LNCaP clone FGC (cell line): ENCODE measurements at regions not wholly inside any gene's neighbourhood (a gene's known extent, or its start where the extent isn't known, plus 50 kb on each side); places are given as distances from the start of the nearest gene placed in this dataset.

ENCODE experiments used
- DNase-seq: peaks from one replicate; pipeline ENCODE4 v3.0.0-alpha.2; 2011; ENCODE audit warnings: low read depth
- H3K4me3 ChIP-seq: 2 replicates; pipeline ENCODE4 v1.5.1; 2011; ENCODE audit warnings: mild to moderate bottlenecking, low read depth, low read length, control low read depth
- TF ChIP-seq, protein P1 (sequence below): IDR thresholded peaks from 2 replicates; pipeline ENCODE4 v1.5.1; 2012; ENCODE audit warnings: mild to moderate bottlenecking; ENCODE audit not compliant: control insufficient read depth, insufficient read depth; ENCODE audit errors: extremely low read depth

DNA sequence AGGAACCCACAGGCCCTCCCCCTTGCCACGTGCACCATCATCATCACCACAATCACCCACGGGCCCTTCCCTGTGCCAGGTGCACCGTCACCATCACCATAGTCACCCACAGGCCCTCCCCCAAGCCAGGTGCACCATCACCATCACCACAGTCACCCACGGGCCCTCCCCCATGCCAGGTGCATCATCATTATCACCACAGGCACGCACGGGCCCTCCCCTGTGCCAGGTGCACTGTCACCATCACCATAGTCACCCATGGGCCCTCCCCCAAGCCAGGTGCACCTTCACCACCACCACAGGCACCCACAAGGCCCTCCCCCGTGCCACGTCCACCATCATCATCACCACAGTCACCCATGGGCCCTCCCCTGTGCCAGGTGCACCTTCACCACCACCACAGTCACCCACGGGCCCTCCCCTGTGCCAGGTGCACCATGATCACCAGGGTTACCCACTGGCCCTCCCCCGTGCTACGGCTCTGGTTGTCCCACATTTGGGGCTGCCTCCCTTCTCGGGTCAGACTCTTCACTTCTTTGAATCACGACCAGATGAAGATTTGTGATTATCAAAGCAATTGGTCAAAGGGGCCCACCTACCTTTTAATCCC lies 69.1 kb upstream of the OLFM1 start:
- no peak for DNase-seq
- TF ChIP-seq, protein P1, sequence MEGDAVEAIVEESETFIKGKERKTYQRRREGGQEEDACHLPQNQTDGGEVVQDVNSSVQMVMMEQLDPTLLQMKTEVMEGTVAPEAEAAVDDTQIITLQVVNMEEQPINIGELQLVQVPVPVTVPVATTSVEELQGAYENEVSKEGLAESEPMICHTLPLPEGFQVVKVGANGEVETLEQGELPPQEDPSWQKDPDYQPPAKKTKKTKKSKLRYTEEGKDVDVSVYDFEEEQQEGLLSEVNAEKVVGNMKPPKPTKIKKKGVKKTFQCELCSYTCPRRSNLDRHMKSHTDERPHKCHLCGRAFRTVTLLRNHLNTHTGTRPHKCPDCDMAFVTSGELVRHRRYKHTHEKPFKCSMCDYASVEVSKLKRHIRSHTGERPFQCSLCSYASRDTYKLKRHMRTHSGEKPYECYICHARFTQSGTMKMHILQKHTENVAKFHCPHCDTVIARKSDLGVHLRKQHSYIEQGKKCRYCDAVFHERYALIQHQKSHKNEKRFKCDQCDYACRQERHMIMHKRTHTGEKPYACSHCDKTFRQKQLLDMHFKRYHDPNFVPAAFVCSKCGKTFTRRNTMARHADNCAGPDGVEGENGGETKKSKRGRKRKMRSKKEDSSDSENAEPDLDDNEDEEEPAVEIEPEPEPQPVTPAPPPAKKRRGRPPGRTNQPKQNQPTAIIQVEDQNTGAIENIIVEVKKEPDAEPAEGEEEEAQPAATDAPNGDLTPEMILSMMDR, result no peak
- no peak overlapping the region for H3K4me3 ChIP-seq

DNA sequence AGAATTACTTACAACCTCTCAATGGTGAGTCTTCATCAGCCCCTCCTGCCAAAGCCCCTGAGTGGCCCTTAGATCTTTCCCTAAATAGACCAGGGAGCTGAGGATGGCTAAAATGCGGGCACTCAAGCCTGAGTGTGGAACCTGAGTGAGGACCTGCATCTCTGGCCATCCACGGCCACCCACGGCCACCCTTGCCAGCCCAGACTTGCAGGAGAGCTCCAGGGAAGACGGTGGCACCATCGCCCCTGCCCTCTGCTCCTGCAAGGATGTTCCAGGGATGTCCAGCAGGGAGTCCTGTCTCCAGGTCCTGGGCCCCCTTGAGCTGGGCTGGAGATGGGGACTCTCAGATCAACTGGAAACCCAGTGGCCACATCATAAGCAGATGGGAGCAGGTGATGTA lies 68.2 kb upstream of the OLFM1 start:
- TF ChIP-seq, protein P1, result no peak
- H3K4me3 ChIP-seq, result no peak overlapping the region
- no peak for DNase-seq

DNA sequence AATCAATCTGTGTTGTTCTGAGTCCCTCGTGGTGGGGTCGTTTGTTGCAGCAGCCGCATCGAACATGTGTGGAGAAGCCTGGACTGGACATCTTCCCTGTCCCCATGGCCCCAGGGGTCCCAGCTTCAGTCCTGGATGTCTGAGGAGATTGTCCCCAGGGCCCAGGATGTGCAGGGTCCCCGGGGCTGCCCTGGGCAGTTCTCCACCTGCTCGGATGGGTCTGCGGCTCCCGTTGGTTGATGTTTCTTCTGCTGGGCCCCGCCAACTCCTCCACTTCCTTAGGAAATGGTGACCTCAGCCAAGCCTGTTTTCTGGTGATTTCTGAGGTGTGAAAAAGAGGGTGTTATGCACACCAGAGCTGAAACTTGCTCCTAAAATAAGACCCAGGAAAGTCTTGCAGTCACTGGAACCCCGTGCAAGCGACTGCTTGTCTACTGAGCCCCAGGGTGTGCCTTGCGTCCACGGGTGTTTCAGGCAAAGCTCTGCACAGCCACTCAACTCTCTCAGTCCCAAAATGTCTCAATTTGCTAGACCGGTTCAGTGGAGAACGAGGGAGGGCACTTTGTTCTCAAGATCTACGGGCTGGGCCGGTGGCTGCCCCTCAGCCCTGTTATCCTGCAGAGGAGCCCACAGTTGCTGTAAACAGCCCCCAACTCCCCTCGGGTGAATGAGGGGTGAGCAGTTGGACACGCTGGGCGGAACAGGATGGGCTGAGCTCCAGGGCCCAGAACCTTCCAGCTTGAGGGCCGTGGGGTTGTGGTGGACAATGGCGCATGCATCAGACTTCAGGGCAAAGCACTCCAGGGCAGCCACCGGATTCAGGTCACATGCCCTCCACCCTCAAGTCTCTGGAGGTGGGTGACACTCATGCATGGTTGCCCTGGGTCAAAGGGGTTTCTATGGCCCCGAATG lies 66.7 kb upstream of the OLFM1 start:
- no peak overlapping the region for H3K4me3 ChIP-seq
- no peak for DNase-seq
- TF ChIP-seq, protein P1, result no peak

DNA sequence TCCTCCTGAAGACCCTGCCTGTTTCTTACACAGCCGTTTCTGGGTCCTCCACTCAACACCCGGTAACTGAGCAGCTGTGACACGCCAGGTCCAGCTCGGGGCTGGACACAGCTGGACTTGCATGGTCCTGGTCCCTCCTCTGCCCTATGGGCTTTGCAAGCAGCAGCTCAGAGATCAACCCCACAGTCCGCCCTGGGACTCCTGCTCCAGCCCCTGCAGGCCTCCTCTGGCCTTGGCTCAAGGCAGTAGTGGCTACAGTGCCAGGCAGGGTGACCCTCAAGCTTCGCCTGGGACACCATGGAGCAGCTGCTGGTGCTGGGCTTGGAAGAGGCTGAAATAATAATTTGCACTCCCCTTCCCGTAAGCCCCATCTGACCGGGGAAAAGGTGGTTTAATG lies 66.1 kb upstream of the OLFM1 start:
- H3K4me3 ChIP-seq, result no peak overlapping the region

DNA sequence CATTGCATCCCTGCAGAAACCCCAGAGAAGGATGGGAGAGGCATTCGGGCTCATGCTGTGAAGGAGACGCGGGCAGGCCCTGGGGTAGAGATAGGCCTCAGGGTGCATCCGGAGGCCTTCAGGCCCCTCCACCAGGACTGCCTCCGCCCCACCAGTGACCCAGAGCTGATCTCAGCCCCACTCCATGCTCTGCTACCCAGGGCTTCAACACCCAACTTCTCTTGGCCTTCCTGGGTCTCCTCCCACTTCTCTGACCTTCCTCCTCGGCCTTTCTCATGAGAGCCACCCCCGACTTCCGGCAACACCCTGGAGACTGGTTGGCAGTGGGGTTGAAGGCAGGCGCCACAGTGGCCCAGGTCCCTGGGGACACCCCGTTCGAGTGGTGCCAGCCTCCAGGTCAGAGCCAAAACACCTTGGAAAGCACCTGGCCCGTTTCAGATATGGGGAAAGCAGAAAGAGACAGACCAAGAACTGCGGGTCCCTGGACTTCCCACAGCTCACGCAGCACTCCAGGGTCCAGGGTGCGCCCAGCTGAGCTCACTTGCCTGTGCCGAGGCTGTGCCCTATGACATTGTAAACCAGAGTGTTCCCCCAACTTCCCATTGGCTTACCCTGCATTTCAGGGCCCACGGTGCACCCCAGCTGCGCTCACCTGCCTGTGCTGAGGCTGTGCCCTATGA lies 65.1 kb upstream of the OLFM1 start:
- no peak overlapping the region for H3K4me3 ChIP-seq
- DNase-seq, result no peak
- TF ChIP-seq, protein P1, result no peak

More for the DNA sequence above, 66.1 kb upstream of the OLFM1 start:
- no peak for DNase-seq
- TF ChIP-seq, protein P1, result no peak

DNA sequence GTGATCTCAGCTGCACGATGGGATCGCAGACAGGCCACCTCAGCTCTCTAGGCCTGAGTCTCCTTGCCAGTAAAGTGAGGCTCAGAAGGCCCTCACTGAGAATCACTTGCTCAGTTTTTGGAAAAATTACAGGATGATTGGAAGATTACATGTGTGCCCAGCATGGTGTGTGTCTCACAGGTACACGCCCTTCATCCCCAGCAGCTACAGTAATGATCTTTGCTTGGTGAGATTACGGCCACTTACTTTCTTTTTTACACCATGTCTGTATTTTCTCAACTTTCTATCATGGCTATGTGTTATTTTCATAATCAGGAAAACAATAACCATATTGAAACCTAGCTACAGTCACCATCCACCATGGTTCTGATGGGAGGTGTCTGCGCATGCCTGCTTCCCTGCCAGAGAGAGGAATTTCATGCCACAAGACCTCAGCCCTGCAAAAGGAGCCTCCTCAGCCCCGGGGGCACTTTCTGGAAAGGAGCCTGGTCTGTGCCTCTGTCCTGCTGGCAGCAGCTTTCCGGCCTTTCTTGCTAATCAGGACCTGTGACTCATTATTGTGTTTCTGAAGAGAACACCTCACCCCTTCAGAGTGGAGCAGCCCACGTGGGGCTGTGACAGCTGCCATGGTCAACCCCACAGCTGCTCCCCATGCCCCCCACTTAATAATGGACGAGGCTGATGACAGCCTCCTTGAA lies 64.2 kb upstream of the OLFM1 start:
- TF ChIP-seq, protein P1, result no peak
- no peak for DNase-seq
- no peak overlapping the region for H3K4me3 ChIP-seq
